NCI-H2227 (cell line): ENCODE measurements at regions not wholly inside any gene's neighbourhood (a gene's known extent, or its start where the extent isn't known, plus 50 kb on each side); places are given as distances from the start of the nearest gene placed in this dataset.
A peak's percentile ranks its signal among the peaks of the same experiment; 100 is the strongest.
"Not testable (repeated sequence)": the region's sequence is repeated elsewhere in the genome, so short reads cannot be mapped to it uniquely, and the experiment has no call there.

Source experiments
- DNase-seq: peaks from one replicate; lab custom pipeline; 2025; ENCODE audit not compliant: unreplicated experiment; lab: John Stamatoyannopoulos, UW

DNA sequence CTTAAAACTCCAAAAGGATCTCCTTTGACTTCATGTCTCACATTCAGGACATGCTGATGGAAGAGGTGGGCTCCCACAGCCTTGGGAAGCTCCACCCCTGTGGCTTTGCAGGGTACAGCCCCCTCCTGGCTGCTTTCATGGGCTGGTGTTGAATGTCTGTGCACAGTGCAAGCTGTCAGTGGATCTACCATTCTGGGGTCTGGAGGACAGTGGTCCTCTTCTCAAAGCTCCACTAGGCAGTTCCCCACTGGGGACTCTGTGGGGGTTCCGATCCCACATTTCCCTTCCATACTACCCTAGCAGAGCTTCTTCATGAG, 150.2 kb upstream of the FBXL17 start:
- not testable (repeated sequence) for DNase-seq

DNA sequence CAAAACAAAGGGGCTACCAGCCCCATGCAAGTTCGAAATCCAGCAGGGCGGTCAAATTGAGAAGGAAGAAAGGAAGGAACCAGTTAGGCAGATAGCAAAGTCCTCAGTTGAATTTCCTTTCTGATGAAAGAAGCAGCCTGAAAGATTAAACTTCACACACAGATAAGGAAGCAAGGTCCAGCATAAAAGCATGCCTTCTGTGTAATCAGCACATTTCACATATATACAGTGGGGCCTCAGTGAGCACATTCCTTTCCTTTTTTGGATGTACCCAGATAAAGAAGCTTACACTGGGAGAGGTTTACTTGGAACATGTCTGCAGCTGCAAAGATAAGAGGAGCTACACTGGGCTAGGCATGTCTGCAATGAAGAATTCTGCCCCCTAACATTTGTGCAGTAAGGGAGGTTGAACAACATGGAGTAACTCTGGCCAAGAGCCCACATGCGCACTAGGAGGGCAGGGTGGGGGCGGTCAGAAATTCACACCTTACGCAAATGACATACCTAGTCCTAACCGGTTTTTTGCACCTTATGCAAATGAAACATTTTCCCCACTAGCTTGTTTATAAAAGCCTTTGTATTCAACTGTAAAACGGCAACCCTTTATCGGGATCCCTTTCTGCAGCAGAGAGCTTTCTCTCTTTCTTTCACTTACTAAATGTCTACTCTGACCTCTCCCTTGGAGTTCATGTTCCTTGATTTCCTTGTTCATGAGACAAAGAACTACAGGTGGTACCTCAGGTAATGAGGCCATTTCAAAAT, 149.7 kb upstream of the FBXL17 start:
- no peak for DNase-seq

DNA sequence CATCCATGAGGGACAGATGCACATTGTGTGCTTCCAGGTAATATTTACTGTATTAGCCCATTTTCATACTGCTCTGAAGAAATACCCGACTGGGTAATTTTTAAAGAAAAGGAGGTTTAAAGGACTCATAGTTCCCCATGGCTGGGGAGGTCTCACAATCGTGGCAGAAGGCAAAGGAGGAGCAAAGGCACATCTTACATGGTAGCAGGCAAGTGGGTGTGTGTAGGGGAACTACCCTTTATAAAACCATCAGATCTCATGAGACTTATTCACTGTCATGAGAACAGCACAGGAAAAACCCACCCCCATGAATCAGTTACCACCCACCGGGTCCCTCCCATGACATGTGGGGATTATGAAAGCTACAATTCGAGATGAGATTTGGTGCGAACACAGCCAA, 148.8 kb upstream of the FBXL17 start:
- DNase-seq, result no peak

DNA sequence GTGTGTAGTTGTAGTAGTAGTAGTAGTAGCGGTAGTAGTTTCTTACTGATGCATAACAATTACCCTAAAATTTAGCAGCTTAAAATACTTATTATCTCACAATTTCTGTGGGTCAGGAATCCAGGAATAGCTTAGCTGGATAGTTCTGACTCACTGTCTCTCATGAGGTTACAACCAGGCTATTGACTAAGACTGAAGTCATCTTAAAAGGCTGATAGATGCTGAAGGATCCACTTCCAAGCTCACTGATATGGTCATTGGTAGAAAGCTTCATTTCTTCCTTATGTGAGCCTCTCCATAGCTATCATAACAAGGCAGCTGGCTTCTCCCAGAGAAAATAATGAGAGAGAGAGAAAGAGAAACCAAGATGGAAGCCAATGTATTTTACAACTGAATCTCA, 147.5 kb upstream of the FBXL17 start:
- DNase-seq, result no peak

DNA sequence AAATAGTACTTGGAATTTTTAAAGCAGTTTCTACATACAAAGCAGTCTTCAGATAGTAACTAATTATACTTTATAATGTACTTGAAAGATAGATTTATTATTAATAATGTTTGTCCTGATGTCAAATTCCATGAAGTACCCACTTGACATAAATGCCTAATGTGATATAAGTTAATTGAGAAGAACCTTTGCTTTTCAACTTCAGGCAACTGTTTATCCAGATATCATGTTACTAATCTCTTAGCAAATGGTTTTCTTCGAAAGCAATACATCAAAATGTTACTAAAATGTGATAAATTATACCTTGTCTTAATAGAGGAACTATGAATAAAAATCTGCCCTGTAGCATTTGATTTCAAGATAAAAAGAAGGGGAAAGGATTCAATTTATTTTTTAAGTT, 146.8 kb upstream of the FBXL17 start:
- DNase-seq, result no peak

DNA sequence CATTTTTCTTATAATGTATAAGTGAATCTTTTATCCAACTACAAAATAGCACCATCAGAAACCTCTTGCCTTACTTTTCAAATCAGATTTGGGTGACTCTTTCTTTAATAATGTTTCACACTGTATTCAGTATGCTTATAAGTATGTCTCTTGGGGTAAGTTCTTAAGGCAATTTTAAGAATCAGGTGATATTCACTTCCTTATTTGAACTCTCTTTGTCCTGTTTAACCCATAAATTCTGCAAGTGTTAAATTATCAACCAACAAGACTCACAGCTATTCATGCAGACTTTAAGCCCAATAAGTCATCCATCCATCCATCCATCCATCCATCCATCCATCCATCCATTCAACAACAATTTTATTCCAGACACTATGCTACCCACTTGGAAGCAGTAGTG, 142.7 kb upstream of the FBXL17 start:
- DNase-seq, result no peak

DNA sequence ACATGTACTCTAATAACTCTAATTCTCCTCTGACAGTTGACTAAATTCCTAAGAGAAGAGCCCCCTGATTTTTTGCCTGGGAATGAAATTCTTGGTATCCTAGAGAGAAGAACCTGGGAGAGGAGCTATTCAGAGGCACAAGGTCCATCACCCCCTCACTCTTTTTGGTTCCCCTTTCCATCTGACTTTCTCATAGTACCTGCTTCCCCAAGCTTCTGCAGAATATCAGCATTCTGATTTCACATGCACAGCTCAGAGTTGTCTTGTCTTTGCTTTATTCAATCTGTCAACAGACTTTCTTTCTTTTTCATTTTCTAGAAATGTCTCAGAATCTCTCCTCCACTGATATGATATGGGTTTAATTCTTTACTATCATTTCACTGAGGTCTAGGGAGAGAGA, 141.5 kb upstream of the FBXL17 start:
- DNase-seq, result no peak

DNA sequence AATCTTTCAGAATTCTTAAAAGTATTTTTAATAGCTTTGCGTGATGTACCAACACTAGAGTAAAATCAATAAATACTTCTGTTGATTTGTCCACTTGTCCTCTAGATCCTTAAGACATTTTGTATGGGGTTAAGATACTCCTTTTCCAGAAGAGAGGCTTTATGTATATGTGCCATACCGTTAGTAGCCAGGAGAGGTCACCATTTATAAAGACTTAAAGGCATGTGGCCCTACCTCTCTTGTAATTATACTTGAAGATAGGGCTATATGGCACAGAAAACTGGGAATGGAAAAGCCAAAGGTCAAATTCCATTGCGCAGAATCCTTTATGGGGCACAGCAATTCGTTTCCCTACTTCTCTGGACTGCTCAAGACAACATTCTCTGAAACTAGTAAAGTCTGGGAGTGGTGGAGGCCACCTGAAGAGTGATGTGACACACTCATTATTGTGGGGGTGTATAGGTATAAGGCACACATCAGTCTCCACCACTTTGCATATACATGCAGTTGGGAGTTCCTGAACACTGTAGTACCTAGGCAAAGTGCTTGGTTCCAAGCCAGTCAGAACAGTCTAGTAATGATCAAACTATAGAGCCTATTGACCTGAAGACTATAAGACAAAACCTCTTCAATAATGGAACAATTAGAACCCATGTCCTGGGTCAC, 140.1 kb upstream of the FBXL17 start:
- DNase-seq, result peak; percentile 55

DNA sequence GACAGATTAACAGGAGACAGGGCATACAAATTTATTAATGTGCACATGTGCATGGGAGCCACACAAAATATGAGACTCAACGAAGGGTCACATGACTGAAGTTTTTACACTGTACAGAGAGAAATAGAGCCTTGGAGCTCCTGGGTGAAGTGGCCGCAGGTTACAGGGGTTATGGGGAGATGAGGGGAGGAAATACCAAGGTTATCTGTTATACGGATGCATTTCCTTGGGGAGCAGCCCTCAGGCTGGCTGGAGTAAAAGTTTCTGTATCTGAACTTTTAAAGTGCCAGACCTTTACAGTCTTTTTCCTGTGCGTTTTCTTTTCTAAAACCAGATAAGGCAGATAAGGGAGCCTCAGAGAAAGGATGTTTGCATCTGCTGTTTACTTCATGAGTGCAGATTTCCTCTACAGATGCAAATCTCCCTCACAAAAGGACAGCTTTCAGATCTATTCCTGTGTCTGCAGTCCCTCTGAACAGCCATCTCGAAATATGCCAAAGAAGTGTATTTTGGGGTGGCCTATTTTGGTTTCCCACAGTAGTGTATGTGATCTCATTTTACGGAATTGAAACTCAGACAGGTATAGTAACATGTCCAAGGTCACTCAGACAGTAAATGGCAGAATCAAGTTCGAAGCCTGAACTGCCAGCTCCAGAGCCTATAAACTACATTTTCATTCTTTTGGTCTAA, 139.3 kb upstream of the FBXL17 start:
- no peak for DNase-seq

DNA sequence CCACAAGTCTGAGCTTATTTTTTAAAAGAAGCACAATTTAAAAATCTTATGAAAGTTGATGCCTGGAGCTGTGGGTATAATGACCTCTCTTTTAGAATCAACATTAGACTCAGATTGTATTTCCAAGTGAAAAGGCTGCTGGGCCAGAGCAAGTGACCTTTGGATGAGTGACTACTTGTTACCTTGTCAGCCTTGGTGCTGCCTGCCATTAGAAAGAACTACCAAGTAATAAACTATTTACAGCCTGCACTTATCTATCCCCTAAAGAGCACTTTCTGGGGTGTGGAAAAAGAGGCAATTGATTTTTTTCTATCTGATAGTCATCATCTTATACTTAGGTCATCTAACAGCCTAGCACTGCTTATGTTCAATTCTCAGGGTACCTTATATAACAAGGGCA, 134.9 kb upstream of the FBXL17 start:
- DNase-seq, result peak; percentile 32

DNA sequence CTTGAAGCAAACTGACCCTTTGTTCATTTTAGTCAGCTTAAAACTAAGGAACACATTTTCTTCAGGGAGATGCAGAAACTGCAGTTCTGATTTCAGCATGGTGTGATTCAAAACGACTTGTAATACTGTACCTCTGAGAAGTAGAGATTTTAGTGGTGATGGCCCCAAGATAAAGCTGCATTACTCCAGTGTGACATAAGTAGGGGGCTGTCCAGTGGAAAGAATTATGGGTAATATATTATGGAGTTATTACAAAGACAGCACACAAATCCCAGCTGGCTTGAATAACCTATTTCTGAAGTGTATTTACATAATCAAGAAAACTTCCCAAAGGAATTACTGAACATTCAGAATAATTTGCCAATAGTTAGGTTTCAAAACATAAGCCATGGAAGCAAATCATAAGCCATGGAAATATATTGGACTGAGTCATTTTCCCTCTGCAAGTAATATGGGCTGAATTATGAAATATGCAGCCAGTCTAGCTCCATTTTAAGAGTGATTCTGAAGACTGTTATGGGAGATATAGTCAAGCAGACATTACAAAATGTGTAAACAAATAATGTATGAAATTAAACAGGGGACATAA, 133.7 kb upstream of the FBXL17 start:
- no peak for DNase-seq

DNA sequence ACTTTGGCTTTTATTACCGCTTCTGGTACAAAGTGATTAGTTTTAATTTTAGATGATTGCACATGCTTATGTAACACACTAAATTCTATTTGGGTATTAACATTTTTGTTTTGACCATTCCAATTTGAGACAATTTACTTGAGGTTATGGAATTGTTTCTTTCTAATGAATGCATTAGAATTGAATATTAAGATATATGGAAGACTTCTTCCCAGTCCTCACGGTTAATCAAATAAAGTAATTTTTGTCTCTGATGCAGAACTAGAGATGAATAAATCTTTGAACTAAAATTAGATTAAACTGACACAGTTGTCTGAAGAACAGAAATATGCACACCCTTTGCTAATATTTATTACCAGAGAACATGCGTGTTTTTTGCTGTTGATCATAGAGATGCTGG, 127.1 kb upstream of the FBXL17 start:
- DNase-seq, result no peak

DNA sequence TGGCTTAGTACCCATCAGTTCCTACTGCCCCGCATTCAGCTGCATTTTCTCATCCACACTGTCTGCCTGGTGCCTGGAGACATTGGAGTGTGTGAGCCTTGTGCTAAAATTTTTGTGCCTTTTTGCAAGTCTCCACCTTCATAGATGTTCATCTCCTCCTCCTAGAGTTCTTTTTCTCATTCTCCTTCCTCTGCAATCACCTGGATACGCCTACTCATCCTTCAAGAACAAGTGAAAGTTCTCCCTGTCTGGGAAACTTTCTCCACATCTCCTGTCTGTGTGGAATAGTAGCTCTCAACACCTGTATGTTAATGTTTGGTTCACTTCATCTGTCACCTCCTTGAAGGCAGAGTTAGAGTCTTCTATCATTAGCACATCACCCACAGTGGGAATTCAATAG, 125.7 kb upstream of the FBXL17 start:
- DNase-seq, result no peak

DNA sequence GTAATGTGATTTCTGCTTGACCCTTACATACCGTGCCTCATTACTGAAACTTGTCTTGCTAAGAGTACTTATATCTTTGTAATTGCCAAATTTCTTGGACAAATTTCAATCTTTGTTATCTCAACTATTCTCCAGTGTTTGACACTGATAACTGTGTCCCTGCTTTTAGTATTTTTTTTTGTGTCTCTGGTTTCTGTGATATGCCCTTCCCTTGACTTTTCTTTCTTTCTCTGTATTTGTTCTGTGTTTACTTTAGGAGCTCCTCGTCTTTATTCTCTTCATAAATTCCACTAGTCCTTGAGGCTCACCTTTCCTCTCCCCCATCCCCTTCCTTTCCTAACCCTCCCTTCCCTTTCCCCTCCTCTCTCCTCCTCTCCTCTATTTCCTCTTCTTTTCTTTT, 123.7 kb upstream of the FBXL17 start:
- no peak for DNase-seq

DNA sequence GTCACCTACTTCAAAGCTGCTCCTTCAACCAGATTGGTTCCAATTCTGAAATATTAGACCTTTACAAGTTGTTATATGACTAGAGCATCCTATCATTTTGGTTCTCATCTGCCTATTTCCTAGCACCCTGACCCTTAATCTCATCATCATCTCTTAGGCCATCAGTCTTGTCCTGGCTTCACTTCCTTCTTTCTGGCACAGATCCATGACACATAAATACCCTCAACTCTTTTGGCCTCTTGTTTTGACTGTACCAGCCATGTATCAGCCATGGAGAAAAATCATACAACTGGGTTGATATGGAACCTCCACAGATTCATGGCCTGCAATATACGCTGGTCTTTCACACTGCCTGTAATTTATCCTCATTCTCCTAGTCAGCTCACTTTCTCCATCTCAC, 123.1 kb upstream of the FBXL17 start:
- DNase-seq, result no peak

DNA sequence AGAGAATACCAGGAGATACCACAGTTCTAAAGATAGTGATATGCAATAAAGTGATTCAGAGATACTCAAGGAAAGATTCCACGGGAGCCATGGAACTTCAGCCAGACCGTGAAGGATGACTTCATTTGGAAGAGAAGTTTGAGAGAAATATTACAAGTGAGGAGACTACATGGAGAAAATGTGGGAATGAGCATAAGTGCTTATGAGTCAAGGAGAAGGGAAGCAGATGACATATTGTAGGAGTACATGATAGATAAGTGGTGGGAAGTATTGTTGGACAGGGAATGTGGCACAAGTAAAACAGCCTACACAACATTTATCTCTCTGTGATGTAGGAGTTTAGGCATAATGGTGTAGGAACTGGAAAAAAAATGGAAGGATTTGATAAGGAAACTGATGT, 122.1 kb upstream of the FBXL17 start:
- no peak for DNase-seq

DNA sequence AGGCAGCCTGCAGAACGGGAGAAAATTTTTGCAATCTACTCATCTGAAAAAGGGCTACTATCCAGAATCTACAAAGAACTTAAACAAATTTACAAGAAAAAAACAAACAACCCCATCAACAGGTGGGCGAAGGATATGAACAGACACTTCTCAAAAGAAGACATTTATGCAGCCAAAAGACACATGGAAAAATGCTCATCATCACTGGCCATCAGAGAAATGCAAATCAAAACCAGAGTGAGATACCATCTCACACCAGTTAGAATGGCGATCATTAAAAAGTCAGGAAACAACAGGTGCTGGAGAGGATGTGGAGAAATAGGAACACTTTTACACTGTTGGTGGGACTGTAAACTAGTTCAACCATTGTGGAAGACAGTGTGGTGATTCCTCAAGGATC, 113.7 kb upstream of the FBXL17 start:
- DNase-seq, result not testable (repeated sequence)

DNA sequence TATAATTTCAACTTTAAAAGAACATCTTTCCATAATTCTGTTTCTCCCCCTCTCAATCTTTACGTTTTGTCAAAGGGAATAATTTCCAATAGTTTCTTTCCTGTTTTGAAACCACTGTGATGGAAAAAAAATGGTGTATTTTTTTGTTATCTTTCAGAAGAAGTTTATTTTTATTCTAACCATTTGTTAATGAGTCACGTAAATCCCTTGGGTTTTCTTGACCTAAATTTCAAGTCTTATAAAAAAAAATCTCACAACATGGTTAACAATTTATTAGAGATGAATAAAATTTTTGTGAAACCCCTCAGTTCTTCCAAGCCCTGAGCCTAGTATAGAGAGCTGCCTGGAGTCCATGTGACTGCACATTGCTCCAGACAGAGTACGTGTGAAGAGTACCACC, 106.1 kb upstream of the FBXL17 start:
- no peak for DNase-seq

DNA sequence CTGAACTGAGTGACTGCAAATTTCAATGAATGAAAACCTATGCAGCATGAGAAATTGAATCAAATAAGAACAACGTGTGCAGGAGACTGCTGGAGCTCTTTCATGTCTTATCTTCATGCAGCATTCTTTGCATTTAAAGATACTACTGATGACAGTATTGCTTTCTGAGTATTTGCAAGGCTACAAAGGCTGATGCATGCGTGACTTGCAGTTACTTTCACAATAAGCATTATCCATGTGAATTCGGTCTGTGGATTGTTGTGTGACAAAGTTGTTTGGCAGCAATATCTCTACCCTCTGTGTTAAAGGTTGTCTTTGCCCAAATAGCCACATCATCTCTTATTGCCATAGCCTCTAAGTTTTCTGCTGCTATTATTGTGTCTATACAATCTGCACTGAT, 102.1 kb upstream of the FBXL17 start:
- no peak for DNase-seq

DNA sequence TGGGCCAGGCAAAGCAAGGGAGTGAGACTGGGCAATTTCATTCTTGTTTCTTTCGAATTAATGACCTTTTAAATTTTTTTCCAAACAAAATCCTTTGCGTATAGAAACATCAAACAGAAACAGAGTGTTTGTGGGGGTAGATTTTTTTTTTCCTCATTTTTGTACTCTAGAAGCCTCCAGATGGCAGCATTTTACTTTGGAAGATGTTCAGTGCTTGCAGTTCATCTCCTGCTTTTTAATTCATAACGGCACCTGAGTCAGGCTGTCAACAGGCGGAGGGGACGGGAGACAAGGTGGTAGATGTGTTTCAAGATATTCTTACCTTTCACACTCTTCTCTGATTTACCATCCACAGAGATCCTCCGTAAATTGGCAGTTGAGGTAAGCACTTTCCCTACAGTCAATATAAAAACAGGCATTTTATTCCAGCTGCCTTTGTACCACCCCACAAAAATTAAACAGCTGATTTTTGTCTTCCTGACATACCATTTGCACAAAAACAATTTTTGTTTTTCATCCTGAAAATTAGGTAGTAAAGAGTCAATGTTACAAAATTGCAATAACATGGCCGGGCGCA, 99.5 kb upstream of the FBXL17 start:
- peak; percentile 55 for DNase-seq

DNA sequence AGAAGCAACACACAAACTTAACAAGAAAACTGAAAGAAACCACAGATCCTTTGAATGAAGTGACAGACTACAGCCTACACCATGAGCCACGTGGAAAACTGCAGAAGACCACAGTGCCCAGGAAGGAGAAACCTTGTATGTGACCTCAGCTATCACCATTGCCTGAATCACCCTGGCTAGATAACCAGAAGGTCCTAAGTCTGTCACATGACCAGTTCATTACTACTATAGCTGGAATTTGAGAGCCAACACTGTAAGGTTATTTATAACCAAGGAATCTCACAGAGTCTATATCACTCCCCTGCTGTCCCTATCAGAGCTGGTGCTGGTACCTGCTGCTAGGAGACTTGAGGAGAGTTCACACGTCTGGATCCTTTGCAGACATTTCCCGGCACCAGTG, 90.3 kb upstream of the FBXL17 start:
- DNase-seq, result no peak

DNA sequence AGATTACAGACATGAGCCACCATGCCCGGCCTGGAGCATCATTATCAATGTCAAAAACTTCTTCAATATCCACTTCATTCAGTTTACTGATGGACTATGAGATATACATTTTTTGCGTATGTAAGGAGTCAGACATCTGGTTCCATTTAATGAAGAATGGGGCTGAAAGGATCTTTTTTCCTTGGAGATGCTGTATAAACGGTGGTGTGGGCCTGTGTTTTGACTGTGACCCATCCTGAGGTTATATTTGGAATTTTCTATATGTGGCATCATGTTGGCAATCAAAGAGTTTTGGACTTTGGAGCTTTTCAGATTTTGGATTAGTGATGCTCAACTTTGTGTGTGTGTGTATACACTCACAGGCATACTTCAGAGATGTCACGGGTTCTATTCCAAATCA, 85.7 kb upstream of the FBXL17 start:
- DNase-seq, result no peak
